PC-3 (cell line): ENCODE measurements at regions not wholly inside any gene's neighbourhood (a gene's known extent, or its start where the extent isn't known, plus 50 kb on each side); places are given as distances from the start of the nearest gene placed in this dataset.

Experiments
- CTCF ChIP-seq: fragments of 300-600 bp; sonication (generic); conservative IDR thresholded peaks from 2 replicates; pipeline ENCODE4 v1.5.1; 2017; ENCODE audit warnings: antibody characterized with exemption, low read depth, mild to moderate bottlenecking, low read length
- EZH2 ChIP-seq: fragments of 300-600 bp; sonication (generic); IDR thresholded peaks from one replicate; pipeline ENCODE4 v1.6.1; 2017; ENCODE audit warnings: antibody characterized with exemption, mild to moderate bottlenecking, low read length; ENCODE audit not compliant: unreplicated experiment

GRCh38 chr2:122481244-122481622 is 725.8 kb downstream of the TSN start:
- TF ChIP-seq CTCF, result no peak
- TF ChIP-seq EZH2, result no peak
